Spleen (tissue), 7 donors: ENCODE measurements at regions not wholly inside any gene's neighbourhood (a gene's known extent, or its start where the extent isn't known, plus 50 kb on each side); places are given as distances from the start of the nearest gene placed in this dataset.

Experiments used
- CTCF ChIP-seq, 11 experiments: fragments of 200-600 bp in 7 of 11; fragments of 450-650 bp in 4 of 11; sonication (generic) in 4 of 11; IDR thresholded peaks in 8 of 11; conservative IDR thresholded peaks in 3 of 11; 1 replicate in 7 of 11; 2 replicates in 4 of 11; pipeline versions ENCODE4 v1.4.0 to v1.8.0; 2016 to 2021; ENCODE audit warnings: antibody characterized with exemption in 11 of 11, inconsistent platforms in 4 of 11, mild to moderate bottlenecking in 1 of 11
- POLR2AphosphoS5 ChIP-seq, 3 donors: sonication (generic); formaldehyde crosslinking; IDR thresholded peaks; one replicate each; pipeline ENCODE4 v1.5.1; 2017; ENCODE audit warnings: antibody characterized with exemption in 3 of 3
- donor health status: DM: no; HTN: no; CAD: no; lungs with moderate emphysema.
- donor health status: DM: no; HTN: no; CAD: no.
- donor health status: DM: no; HTN: no; CAD: no.

GRCh38 chr2:234162861-234163260, 112.4 kb downstream of the SPP2 start:
- TF ChIP-seq CTCF (IDR thresholded peaks at IDR 0.05 in 8 of 11, conservative IDR thresholded peaks at IDR 0.05 in 3 of 11) (no peak), POLR2AphosphoS5 (IDR thresholded peaks at IDR 0.05) (no peak)
